ENCODE measurements at regions not wholly inside any gene's neighbourhood (a gene's known extent, or its start where the extent isn't known, plus 50 kb on each side); places are given as distances from the start of the nearest gene placed in this dataset.

DNA sequence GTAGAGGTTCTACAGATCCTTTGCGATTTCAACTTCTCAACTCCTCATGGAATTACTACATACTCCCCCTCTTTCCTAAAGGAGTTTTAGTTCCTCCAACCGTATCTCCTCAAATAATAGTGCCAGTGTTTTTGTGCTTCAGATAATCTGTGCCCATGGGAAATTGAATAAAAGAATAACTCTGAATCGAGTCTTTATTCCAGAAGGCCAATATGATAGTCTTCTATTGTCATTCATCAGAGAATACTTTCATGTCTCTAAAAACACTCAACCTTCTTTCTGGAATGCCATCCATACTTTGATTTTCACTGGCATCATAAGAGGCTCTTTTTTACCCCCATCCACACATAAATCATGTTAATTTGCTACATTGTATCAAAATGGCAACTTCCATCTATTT, 911.3 kb upstream of the USP15 start:
- no peak overlapping the region for H3K4me3 ChIP-seq (ENCODE audit: control insufficient read depth, low read depth, low read length)
- DNase-seq (ENCODE audit: low read depth) = no peak
- TF ChIP-seq, protein P1, sequence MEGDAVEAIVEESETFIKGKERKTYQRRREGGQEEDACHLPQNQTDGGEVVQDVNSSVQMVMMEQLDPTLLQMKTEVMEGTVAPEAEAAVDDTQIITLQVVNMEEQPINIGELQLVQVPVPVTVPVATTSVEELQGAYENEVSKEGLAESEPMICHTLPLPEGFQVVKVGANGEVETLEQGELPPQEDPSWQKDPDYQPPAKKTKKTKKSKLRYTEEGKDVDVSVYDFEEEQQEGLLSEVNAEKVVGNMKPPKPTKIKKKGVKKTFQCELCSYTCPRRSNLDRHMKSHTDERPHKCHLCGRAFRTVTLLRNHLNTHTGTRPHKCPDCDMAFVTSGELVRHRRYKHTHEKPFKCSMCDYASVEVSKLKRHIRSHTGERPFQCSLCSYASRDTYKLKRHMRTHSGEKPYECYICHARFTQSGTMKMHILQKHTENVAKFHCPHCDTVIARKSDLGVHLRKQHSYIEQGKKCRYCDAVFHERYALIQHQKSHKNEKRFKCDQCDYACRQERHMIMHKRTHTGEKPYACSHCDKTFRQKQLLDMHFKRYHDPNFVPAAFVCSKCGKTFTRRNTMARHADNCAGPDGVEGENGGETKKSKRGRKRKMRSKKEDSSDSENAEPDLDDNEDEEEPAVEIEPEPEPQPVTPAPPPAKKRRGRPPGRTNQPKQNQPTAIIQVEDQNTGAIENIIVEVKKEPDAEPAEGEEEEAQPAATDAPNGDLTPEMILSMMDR (conservative IDR thresholded peaks at IDR 0.05; ENCODE audit: control insufficient read depth, insufficient read depth, low read depth, low read length) = no peak

DNA sequence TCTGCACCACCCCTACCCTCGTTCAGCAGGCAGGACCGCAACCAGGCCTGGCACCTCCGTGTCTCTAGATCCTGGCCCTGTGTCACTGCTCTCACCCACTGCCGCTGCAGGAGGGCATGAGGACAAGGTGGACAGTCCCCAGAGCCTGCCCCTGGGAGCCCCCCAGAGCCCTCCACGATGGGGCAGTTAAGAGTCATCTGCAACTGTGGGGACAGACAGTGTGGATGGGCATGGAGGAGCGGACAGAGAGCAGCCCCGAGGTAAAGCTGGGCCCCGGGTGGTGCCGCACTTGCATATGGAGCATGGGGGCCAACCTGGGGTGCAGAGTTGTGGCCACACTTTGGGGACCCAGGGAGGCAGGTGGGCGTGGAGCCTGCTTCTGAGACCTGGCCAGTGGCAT, 905.1 kb upstream of the USP15 start:
- H3K4me3 ChIP-seq (ENCODE audit: control insufficient read depth, low read depth, low read length) = no peak overlapping the region
- TF ChIP-seq, protein P1 (conservative IDR thresholded peaks at IDR 0.05; ENCODE audit: control insufficient read depth, insufficient read depth, low read depth, low read length) = no peak
- DNase-seq (ENCODE audit: low read depth) = no peak

DNA sequence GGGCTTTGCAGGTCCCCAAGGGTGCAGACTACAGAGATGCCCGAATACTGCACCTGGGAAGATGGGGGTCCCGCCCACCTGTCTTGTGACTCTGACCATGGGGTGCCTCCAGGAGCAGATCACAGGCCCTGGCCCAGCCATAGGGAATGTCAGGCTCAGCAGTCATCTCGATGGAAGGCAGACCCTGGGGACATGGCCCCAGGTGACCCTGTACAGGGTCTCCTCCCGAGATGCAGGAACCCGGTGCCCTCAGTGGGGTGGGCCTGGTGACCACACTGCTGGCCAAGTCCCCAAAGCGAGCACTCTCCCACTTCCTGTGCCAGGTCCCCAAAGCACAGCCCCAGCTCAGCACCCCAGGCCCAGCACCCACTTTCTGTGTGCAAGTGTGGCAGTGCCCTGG, 903.7 kb upstream of the USP15 start:
- TF ChIP-seq, protein P1 (conservative IDR thresholded peaks at IDR 0.05; ENCODE audit: control insufficient read depth, insufficient read depth, low read depth, low read length) = no peak
- DNase-seq (ENCODE audit: low read depth) = no peak
- H3K4me3 ChIP-seq (ENCODE audit: control insufficient read depth, low read depth, low read length) = no peak overlapping the region

DNA sequence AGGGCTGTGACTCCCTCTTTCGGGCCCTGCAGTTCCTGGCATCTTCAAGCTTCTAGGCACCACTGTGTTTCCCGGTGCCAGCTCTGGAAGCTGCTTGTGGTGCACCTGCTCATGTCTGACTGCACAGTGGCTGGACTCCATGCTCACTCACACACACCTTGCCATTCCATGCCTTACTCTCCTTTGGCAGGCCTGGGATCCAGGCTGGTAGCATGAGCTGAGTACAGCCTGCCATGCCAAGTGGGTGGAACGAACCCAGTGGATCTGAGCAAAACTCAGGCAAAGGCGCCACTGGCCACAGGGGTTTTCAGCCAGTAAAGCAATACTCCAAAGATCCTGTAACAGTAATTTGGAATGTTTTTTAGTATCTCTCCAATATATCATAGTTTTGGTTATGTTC, 902.7 kb upstream of the USP15 start:
- no peak for DNase-seq (ENCODE audit: low read depth)

DNA sequence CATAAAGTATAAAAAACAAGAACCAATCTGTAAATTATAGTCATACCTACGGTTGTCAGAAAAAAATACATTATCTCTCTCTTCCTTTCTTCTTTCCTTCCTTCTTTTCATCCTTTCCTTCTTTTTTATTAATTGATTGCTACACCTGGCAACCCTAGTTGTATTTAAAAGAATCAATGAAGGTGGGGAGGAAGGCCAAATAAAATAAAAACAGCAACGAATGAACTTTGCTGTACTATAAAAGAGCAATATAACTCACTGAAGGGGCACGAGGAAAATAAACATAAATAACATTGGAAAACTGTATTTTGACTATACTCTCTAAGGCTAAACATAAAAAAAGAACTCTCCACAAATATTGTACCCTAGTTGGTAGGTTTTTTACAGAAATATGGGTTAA, 898.2 kb upstream of the USP15 start:
- TF ChIP-seq, protein P1 (conservative IDR thresholded peaks at IDR 0.05; ENCODE audit: control insufficient read depth, insufficient read depth, low read depth, low read length) = no peak
- DNase-seq (ENCODE audit: low read depth) = no peak

More for the DNA sequence above, 902.7 kb upstream of the USP15 start:
- TF ChIP-seq, protein P1 (conservative IDR thresholded peaks at IDR 0.05; ENCODE audit: control insufficient read depth, insufficient read depth, low read depth, low read length) = no peak
- no peak overlapping the region for H3K4me3 ChIP-seq (ENCODE audit: control insufficient read depth, low read depth, low read length)

DNA sequence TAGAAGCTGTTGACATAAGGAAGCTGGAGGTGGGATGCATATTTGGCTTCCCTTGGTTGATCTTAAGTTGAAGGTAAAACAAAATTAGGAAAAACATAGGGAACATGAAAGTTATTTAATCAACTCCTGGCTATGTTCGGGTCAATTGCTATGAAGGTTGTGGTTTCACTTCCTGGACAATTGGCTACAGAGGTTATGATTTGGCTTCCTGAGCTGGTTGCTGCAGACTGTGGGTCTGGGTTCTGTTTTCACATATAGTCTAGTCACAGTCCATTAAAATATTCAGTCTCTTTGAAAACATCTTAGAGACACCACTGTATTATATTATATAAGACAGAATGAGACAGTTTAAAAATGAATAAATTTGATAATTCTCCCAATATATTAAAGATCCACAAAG, 895.2 kb upstream of the USP15 start:
- H3K4me3 ChIP-seq (ENCODE audit: control insufficient read depth, low read depth, low read length) = no peak overlapping the region
- TF ChIP-seq, protein P1 (conservative IDR thresholded peaks at IDR 0.05; ENCODE audit: control insufficient read depth, insufficient read depth, low read depth, low read length) = no peak
- no peak for DNase-seq (ENCODE audit: low read depth)

More for the DNA sequence above, 898.2 kb upstream of the USP15 start:
- no peak overlapping the region for H3K4me3 ChIP-seq (ENCODE audit: control insufficient read depth, low read depth, low read length)

DNA sequence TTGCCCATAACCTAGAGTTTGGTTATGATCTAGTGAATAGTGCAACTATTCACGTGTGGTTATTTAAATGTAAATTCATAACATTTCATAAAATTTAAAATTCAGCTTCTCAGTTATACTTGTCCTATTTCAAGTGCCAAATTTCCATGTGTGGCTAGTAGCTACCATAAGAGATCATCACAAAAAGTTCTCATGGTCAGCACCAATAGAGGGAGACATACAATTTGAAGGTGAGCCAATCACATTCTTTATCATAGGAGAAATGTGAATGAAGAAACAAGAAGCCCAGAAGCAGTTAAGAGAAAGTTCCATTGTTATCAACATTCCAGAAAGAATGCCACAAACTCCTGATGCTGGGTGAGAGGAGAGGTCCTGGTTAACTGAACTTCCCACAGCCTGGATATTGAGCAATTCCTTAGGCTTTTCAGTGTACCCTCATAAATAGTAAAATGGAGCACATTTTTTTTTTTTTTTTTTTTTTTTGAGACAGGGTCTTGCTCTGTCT, 892.9 kb upstream of the USP15 start:
- no peak for DNase-seq (ENCODE audit: low read depth)
- no peak overlapping the region for H3K4me3 ChIP-seq (ENCODE audit: control insufficient read depth, low read depth, low read length)
- TF ChIP-seq, protein P1 (conservative IDR thresholded peaks at IDR 0.05; ENCODE audit: control insufficient read depth, insufficient read depth, low read depth, low read length) = no peak

Measured in fibroblast of mammary gland (primary cell).